DMS114 treated with DMSO at 0.1 percent for 48 hours (cell line): ENCODE measurements at regions not wholly inside any gene's neighbourhood (a gene's known extent, or its start where the extent isn't known, plus 50 kb on each side); places are given as distances from the start of the nearest gene placed in this dataset.
"Not testable (repeated sequence)": the region's sequence is repeated elsewhere in the genome, so short reads cannot be mapped to it uniquely, and the experiment has no call there.

Experiments
- DNase-seq: peaks from one replicate; lab custom pipeline; 2025; ENCODE audit not compliant: unreplicated experiment; lab: John Stamatoyannopoulos, UW

DNA sequence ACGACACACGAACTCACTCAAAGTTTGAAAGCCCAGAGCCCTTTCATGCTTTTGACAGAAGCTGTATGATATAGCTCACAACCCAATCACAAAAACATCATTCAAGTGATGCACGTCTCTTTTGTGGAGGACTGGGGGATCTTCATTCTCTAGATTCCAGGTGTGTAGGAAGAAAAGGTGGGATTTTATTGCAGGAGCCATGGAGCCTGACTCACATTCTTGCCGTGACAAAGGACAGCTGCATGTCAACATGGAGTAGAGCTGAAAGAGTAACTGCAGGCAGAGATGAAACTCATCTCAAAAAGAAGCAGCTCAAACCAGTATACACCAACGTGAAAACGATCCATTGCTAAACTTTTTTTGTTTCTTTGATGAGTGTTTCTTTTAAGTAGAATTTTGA, 50.9 kb upstream of the PDE1A start:
- DNase-seq: no peak

DNA sequence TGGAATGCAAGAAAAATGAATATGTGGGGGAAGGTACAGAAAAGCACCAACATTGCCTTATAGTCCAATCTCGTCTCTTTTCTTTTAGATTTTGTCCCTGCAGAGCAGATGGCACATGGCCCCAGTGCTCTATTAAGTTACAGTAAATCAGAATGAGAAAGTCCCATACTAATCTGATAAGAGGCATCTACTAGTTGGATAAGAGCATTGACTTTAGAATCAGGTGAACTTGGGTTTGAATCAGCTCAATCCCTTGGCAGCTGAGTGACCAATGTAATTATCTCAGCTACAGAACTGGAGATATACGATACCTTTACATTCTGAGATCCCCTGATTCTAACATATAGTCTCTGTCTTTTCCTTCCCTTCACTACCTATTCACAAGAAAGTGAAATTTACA, 54.8 kb upstream of the PDE1A start:
- DNase-seq: no peak

DNA sequence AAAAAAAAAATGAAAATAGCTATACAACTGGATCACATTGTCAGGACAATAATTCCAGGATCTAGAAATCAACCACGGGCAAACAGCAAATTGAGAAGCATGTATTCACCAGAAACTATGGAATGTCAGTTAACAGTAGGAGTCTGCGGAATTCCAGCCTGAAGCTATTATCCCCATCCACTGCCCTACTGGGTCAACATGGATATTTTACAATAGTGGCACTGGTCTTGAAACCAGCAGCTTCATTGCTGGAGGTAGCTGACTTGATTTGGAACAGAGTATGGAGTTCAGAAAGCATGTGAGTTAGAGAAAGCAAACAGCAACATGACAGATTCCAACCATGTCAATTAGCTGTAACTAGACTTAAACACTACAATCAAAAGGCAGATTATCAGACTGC, 55.7 kb upstream of the PDE1A start:
- no peak for DNase-seq

DNA sequence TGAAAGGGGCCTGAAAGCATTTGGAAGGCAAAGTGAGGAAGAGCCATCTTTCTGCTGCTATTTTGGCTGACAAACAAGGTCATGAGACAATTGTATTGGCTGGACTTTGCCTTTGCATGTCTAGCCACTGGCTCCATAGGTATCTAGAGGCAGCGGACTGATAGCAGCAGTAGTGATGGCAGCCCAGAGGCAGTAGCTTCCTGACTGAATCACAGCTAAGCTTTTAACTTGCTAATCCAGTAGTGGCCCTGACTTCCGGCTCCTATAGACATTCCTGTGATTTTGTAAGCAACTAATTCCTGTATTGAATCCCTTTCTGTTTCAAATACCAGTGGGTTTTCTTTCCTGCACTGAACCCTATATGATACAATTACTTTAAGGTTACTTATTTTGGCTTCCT, 69.8 kb upstream of the PDE1A start:
- DNase-seq: no peak

DNA sequence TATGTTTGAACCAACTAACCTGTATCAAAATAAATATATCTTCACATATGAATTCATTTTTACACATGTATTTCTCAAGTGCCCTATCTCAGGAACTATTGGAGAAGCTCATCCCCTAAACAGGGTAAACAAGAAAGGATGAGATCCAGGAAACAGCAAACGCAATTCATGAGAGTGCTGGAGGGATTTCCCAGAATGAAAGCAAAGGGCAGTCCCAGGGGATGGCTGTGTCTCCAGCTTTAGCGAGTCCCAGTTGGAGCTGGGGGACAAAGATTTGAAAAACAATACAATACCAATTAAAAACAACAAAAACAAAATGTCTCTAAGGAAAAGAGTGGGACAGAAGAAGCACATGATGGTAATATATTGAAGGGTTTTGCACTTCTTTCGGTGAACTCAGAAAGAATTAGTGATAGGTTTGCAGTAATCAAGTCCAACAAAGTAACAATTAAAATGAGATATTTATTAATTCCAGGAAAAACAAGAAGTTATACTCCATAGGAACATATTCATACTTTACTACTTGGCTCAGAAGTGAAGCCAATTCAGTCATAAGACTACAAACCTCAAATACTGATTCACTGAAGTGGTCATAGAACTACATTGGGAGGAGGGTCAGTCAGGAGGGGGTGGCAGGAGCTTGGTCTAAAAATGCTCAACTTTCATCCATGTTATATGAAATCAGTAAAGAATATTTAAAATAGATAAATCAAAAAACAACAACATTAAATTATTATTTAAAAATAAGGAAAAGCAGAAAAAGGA, 73.1 kb upstream of the PDE1A start:
- DNase-seq: no peak

DNA sequence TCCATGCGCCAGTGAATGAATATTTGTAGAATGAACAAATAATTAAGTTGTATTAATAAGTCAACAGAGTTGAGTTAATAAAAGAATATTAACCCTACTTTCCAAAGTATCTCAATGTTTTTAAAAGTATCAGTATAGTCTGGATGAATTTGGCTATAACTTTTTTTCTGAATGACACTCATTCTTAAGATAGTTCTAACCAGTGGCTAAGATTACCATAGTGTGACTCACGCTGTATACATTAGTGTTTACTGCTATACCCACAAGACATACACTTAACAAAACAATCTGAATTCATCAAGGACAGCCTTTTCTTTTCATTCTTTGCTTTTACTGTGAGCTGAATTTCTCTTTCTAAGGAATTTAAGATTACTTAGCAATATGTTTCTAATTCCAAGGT, 77.0 kb upstream of the PDE1A start:
- no peak for DNase-seq

DNA sequence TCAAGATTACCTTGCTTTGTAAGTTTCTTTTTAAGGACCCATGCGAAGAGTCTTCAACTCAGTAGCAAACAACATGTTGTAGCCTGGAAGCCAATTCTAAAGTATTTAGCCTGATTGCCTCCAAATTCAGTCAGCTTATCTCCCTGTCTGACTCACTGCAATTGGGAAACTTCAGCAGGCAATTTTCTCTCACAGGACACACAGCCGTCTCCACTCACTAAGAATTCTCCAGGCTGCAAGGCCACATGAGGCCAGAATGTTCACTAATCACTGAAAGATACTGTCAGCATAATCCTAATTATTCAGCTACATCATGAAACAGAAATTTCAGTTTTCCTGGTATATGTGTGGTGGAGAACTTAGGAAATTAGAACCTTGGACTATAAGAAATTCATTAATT, 78.1 kb upstream of the PDE1A start:
- no peak for DNase-seq

DNA sequence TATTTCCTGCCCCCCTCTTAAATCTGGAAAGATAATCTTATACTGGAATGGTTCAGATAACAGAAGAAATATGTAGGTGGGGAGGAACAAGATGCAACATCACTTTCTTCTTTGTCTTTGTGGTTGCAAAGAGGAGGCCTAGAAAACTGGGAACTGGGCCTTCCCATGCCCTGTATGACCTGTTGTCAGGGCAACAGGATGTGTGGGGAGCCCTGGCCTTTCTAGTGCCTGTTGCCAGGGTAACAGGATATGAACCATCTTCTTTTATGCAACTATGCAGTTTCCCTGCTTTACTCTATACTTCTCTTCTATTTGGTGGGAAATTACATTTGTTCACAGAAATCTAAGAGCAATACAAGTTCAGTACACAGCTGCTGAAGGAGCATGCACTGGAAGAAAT, 79.8 kb upstream of the PDE1A start:
- no peak for DNase-seq

DNA sequence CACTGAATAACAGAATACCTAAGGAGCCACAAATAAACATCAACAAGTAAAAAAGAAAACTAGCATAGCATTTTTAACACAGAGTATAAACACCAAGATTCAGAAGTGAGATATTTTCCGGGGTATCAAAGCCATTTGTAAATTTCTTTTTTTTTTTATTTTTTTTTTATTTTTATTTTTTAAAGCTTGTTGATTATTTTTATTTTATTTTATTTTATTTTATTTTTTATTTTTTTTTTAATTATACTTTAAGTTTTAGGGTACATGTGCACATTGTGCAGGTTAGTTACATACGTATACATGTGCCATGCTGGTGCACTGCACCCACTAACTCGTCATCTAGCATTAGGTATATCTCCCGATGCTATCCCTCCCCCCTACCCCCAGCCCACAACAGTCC, 81.7 kb upstream of the PDE1A start:
- not testable (repeated sequence) for DNase-seq

DNA sequence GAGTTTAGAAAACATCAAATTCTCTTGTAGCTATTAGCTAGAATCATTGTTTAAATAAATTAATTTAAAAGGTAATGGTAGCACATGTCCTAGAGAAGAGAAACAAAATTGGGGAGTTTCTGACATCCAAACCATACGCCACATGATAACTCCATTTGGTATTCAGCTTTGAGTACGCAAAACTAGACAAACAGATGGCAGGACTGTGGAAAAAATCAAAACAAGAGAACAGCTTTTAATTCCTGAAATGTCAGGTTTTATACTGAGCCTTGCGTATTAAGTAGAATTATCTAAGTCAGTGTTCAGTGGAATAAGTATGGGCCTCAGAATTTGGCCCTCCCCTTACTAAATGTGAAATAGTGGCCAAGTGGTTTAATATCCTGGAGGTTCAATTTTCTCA, 82.4 kb upstream of the PDE1A start:
- DNase-seq: no peak

DNA sequence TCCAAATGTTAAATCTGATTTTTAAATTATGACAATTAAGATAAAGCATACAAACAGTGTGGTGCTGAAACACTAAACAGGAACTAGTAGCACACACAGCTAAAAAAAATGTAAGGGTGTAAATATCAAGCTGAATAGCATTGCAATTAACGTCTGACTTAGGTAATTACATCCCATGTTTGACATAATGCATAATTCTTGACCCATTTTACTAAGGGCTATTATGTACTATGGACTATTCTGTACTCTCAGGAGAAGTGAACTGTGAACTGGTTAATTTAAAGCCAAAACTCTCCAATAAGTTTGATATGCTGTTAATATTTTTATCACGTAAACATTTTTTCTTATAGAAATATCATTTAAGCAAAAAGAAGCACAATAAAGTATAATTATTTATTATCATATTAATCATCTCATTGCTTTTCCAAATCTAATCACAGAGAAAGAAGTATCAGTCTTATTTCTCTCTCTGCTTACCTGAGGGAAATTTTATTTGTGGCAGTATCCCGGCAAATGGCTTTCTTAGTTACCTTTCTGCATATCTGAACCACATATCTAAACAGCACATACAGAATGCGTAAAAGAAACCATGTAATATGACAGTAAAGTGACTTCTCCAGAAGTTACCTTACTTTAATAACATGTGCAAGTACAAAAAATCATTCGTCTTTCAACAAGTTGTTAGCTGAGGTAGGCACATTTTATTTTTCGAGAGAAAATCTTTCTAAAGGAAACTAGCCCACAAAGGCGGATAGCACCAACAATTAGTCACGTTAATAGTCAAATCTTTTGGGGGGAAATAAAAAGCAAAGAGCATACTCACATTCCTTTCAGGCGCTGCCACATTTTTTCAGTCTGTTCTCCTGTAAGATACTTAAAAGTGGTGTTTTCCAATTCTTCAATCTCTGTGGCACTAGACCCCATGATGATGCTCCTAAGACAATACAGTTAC, 94.9 kb upstream of the PDE1A start:
- no peak for DNase-seq

DNA sequence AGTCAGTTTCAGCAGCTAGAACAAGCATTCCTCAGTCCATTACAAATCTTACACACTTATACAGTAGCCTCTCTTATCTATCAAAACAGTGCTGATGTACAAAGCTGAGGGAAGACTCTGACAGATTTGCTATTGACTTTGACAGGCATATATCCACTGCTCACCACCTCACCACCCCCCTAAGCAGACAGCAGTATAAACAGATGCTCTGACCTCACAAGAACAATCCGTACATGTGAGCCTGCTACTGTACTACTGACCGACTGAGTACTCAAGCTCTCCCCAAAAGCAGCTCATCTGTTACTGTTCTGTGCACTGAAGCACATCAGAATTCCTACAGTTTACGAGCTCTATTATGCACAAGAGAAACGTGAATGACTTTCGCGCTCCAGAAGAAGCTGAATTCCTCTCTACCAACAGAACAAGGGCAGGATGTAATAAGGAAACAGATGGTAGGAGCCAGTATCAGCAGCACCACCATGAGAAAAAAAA, 95.6 kb upstream of the PDE1A start:
- DNase-seq: no peak

DNA sequence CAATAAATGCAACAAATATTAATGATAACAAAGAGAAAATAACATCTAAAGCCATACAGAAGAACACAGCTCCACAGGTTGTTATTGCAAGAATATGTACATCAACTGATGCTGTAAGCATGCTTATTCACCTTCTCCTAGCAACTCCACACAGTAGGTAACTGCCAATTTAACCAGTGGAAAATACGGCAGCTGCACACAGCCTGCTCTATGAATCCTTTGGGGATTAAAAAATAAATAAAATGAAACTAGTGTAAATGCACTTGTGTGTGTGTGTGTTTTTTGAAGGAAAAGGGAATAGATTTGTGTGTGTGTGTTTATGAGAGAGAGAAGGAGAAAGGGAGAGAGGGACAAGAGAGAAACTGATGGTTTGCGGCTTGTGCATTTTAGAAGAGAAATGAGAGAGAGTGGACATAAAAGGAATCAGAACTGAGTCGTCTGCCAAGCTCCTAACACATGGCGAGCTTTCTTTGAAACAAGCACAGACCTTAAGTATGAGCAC, 96.2 kb upstream of the PDE1A start:
- DNase-seq: no peak

DNA sequence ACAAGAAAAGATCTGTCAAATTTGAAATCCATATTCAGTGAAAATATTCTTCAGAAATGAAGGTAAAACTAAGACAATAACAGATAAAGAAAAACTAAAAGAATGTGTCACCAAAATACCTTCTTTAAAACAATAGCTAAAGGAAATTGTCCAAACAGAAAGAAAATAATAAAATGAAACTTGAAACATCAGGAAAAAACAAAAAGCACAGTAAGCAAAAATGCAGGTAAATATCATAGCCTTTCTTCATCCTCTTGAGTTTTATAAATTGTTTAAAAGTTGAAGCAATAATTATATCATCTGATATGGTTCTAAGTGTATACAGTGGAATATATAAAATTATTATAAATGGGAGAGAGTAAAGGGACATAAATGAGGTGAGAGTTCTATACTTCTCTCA, 103.8 kb upstream of the PDE1A start:
- no peak for DNase-seq

DNA sequence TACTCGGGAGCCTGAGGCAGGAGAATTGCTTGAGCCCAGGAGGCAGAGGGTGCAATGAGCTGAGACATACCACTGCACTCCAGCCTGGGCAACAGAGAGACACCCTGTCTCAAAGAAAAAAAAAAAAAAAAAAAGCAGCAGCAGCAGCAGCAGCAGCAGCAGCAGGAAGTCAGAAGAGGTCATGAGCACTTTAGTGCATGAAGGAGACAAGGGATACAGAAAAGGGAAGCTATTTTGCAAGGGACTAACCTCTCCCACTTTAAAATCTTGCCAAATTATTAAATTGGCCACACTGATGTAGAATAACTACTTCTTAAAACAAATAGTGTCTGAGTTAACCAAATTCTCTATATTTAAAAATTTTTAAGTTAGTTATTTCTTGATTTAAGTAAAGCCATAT, 113.4 kb upstream of the PDE1A start:
- DNase-seq: no peak

DNA sequence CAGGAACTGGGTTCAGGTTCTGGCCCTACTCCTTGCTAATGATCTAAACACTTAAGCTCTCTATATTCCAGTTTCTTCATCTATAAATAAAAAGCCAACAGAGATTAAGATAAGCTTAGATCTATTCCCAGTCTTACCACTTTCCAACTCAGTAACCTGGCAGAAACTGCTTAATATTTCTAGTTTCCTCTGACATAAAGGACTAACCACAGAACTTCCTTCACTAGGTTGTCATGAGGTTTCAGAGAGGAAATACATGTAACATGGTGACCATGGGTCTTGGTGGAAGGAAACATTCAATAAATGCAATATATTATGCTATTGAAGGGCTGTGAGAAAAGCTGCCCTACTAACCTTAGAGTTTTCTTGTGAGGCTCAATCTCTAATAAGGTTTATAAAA, 114.4 kb upstream of the PDE1A start:
- DNase-seq: no peak

DNA sequence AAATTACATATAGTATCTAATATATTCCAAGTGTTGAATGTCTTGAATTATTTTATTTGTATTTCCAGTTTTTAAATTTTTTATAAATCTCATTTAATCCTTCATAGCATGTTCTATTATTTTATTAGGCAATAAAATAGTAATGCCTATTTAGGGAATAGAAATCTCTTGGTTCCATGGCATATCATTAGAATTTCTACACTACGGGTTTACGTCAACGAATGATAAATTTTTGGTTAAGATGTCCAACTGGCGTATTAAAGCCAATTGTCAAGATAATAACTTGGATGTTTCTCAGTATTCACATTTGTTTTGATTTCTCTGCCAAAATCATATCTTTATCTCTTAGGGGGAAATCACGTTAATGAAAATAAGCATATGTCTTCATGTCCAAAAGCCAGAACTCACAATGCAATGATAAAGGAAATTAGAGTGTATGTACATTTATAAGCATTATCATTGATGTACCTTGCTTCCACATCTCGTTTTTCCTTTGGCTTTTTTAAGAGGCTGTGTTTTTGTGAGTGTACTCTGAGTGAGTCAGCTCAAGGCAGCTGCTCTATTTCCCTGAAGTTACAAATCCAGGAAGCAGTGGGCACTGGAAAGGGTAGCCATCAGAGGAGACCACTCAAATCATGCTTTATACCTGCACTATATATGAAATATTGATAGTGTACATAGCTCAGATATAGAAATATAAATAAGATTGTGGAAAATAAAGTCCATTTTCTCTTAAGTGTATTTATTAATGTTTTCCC, 115.8 kb upstream of the PDE1A start:
- no peak for DNase-seq

DNA sequence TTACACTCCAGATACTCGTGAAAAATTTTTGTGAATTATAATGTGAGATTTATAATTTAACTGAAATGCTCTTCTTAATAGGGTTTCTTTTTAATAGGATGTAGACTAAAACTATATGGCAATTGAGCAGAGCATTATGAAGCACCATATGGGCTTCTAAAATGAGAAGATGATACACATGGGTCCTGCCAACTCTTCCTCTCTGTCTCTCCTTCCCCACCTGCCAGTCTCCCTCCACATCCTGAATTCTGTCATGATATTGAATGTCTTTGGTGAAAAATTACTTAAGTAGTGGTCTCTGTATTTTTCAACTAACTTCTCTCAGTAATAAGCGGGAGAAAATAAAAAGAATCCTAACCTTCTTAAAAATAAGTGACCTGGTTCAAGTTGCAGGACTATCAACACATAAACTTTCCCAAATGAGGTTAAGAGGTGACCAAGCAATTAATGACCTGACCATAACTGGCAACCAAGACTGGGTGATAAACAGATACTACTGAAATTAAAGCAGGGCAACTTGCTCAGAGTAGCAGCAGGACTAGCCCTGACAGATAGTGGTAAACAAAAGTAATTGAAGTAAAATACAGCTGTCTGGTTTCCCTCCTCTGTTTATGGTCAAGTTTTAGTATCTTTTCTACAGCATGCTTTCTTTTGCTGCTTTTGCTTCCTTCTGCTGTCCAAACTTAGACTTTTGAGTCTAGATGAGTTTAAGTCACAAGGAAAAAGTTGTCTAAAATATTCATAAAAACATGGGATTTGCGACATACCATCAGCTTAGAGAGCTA, 117.1 kb upstream of the PDE1A start:
- no peak for DNase-seq

DNA sequence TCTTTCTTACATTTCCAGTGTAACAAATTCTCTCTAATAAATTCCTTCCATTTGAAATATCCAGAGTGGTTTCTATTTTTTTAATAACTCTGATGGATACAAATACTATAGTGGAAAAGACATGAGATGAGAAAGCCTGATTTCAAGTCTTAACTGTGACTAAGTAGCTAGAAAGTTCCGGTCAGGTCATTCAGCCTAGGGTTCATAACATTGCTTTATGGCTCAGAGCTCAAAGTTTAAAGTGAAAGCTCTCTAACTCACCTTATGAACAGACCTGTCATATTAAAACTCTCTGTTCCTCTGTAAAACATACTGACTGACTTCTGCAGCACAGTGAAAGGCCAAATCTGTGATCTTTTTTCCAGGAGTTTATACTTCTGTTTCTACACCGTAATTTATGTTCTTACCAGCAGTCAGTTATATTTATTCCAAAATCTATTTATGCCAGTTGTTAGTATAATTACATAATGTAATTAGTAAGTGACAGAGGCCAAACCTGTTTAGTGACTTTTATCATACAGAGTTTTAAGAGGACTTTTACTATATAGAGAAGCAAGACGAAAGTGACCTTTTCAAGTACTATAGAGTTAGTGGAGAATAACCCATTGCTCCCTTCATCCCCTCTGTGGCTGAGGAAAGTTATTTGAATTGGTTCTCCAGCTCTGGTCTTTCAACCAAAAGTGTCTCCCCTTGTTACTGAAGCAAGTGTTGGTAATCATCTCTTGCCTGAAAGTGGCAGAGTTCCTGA, 118.8 kb upstream of the PDE1A start:
- DNase-seq: no peak
